ENCODE measurements at regions not wholly inside any gene's neighbourhood (a gene's known extent, or its start where the extent isn't known, plus 50 kb on each side); places are given as distances from the start of the nearest gene placed in this dataset.
"Not testable (repeated sequence)": the region's sequence is repeated elsewhere in the genome, so short reads cannot be mapped to it uniquely, and the experiment has no call there.

DNA sequence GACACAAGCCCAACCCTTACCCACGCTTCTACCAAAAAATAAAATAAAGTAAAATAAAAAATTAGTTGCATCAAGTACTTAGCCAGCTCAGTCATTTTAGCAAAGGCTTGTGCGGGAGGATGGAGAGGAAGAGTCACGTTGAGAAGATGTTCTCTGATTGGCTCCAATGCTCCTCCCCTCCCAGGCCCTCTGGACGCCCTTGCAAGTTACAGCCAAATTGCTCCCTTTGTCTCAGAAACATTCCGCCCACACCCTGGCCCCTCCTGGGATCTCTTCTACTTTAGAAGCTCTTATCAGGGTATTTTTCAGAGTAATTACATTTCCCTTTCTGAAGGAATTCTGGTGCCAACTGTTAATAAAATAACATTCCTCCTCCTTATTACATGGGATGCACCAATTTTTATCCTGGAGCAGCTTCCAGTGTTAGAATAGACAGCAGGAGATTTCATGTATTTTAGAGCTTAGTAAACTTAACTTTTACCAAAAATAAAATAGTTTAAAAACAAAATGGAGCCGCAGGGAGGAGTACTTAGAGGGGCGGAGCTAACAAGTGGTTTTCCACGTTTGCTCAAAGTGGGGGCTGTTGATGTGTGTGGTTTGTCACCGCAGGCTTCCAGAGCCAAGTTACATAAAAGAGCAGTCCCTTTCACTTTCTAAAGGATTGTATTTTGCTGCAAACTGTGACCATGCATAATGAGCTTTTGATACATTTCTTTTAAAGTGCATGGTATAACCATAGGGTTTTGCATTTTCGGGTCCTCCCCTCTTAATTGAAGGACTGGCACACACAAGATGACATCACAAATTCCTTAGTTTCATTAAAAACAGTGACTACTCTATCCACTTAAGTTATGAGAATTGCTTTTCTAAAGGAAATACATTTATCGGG, 71.7 kb upstream of the RAP1B start:
- no peaks in the 10 kb centered on the region for H4K20me1 ChIP-seq (ENCODE audit: low read length)
- H3K27me3 ChIP-seq (ENCODE audit: low read length), result no peaks in the 10 kb centered on the region
- H3K27ac ChIP-seq (ENCODE audit: low read length), result no peak overlapping the region
- no peak overlapping the region for H3K4me3 ChIP-seq (ENCODE audit: low read length)
- no peak overlapping the region for H3K9ac ChIP-seq (ENCODE audit: low read length)
- H3F3A ChIP-seq (ENCODE audit: low read length, unreplicated experiment), result no peaks in the 10 kb centered on the region
- no peaks in the 10 kb centered on the region for H3K36me3 ChIP-seq (ENCODE audit: low read depth, low read length)
- ATAC-seq, result no peak
- H3K79me2 ChIP-seq (ENCODE audit: low read length), result no peaks in the 10 kb centered on the region
- ChIA-PET CTCF (no interaction called here), POLR2A (ENCODE audit: unreplicated experiment) (no interaction called here)
- intact Hi-C loops (cut with micrococcal nuclease), result no loop called here
- no peak for DNase-seq
- TF ChIP-seq EZH2phosphoT487 (IDR thresholded peaks at IDR 0.05; ENCODE audit: borderline replicate concordance, low read length) (no peak), EZH2 (IDR thresholded peaks at IDR 0.05; ENCODE audit: low read length, unreplicated experiment) (no peak)
- TF ChIP-seq, protein P1, sequence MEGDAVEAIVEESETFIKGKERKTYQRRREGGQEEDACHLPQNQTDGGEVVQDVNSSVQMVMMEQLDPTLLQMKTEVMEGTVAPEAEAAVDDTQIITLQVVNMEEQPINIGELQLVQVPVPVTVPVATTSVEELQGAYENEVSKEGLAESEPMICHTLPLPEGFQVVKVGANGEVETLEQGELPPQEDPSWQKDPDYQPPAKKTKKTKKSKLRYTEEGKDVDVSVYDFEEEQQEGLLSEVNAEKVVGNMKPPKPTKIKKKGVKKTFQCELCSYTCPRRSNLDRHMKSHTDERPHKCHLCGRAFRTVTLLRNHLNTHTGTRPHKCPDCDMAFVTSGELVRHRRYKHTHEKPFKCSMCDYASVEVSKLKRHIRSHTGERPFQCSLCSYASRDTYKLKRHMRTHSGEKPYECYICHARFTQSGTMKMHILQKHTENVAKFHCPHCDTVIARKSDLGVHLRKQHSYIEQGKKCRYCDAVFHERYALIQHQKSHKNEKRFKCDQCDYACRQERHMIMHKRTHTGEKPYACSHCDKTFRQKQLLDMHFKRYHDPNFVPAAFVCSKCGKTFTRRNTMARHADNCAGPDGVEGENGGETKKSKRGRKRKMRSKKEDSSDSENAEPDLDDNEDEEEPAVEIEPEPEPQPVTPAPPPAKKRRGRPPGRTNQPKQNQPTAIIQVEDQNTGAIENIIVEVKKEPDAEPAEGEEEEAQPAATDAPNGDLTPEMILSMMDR (conservative IDR thresholded peaks at IDR 0.05; ENCODE audit: low read depth, low read length), result no peak
- no peaks in the 10 kb centered on the region for H3K4me1 ChIP-seq (ENCODE audit: insufficient read depth, low read length)
- H3K9me3 ChIP-seq (ENCODE audit: low read length), result no peaks in the 10 kb centered on the region
- no peaks in the 10 kb centered on the region for H3K9me2 ChIP-seq (replicated peaks; ENCODE audit: low read length)
- no peak overlapping the region for H3K4me2 ChIP-seq (ENCODE audit: low read length)
- BruUV-seq (replicated peaks), result no TSS peak
- peak overlapping the region; percentile 12; the same call in 1 of the 2 replicates for H2AFZ ChIP-seq (ENCODE audit: low read length)

DNA sequence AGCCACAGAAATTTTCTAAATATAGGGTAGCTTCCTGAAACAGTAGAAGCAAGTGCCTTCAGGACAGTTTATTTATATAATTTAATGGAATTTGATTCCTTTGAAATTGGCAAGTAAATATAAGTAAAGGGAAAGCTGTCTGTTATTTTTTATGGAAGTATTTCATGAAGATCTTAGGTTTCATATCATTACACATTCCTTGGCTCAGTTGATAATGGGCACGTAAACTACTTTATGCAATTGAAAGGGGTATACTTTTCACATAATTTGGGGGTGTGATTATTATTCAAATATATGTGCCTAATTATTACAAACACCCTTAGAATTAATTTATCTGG, 71.1 kb upstream of the RAP1B start:
- Histone ChIP-seq H3K4me3 (ENCODE audit: low read length) (no peak overlapping the region), H3K9me2 (replicated peaks; ENCODE audit: low read length) (no peaks in the 10 kb centered on the region), H3K27me3 (ENCODE audit: low read length) (no peaks in the 10 kb centered on the region), H4K20me1 (ENCODE audit: low read length) (no peaks in the 10 kb centered on the region), H3F3A (ENCODE audit: low read length, unreplicated experiment) (no peaks in the 10 kb centered on the region), H3K79me2 (ENCODE audit: low read length) (no peaks in the 10 kb centered on the region), H2AFZ (ENCODE audit: low read length) (no peak overlapping the region), H3K9me3 (ENCODE audit: low read length) (no peaks in the 10 kb centered on the region), H3K27ac (ENCODE audit: low read length) (no peak overlapping the region), H3K4me2 (ENCODE audit: low read length) (no peak overlapping the region), H3K4me1 (ENCODE audit: insufficient read depth, low read length) (no peaks in the 10 kb centered on the region), H3K9ac (ENCODE audit: low read length) (no peak overlapping the region), H3K36me3 (ENCODE audit: low read depth, low read length) (no peaks in the 10 kb centered on the region)
- POLR2A ChIA-PET (ENCODE audit: unreplicated experiment), result no interaction called here
- DNase-seq, result no peak
- CTCF ChIA-PET, result no interaction called here
- ATAC-seq, result no peak
- no TSS peak for BruUV-seq (replicated peaks)
- intact Hi-C loops (cut with micrococcal nuclease), result no loop called here
- no peak for TF ChIP-seq EZH2phosphoT487 (IDR thresholded peaks at IDR 0.05; ENCODE audit: borderline replicate concordance, low read length)
- TF ChIP-seq, protein P1 (conservative IDR thresholded peaks at IDR 0.05; ENCODE audit: low read depth, low read length), result no peak
- no peak for TF ChIP-seq EZH2 (IDR thresholded peaks at IDR 0.05; ENCODE audit: low read length, unreplicated experiment)

DNA sequence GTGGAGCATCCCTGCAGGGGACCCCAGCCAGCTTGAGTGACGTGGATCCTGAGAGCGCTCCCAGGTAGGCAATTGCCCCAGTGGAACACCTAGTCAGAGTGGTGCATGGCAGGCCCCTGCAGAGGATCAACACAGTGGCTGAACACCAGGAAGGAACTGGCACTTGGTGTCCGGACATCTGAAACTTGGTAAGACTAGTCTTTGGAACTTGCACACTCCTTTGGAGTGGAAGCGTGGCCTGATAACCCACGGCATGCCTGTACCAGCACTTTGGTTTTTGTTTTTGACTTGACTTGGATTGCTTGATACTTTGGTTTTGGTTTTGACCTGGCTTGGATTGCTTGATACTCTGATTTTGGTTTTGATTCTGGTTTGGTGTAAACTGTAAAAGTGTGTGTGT, 69.9 kb upstream of the RAP1B start:
- ATAC-seq; H3K4me2 ChIP-seq (ENCODE audit: low read length); DNase-seq; H3K9me3 ChIP-seq (ENCODE audit: low read length); H3F3A ChIP-seq (ENCODE audit: low read length, unreplicated experiment); H3K4me1 ChIP-seq (ENCODE audit: insufficient read depth, low read length); H4K20me1 ChIP-seq (ENCODE audit: low read length); BruUV-seq (replicated peaks); H3K9me2 ChIP-seq (replicated peaks; ENCODE audit: low read length); H3K9ac ChIP-seq (ENCODE audit: low read length); H3K27me3 ChIP-seq (ENCODE audit: low read length); intact Hi-C loops (cut with micrococcal nuclease); POLR2A ChIA-PET (ENCODE audit: unreplicated experiment); H3K79me2 ChIP-seq (ENCODE audit: low read length); H3K27ac ChIP-seq (ENCODE audit: low read length); H3K4me3 ChIP-seq (ENCODE audit: low read length); H3K36me3 ChIP-seq (ENCODE audit: low read depth, low read length); CTCF ChIA-PET; H2AFZ ChIP-seq (ENCODE audit: low read length): not testable (repeated sequence)

DNA sequence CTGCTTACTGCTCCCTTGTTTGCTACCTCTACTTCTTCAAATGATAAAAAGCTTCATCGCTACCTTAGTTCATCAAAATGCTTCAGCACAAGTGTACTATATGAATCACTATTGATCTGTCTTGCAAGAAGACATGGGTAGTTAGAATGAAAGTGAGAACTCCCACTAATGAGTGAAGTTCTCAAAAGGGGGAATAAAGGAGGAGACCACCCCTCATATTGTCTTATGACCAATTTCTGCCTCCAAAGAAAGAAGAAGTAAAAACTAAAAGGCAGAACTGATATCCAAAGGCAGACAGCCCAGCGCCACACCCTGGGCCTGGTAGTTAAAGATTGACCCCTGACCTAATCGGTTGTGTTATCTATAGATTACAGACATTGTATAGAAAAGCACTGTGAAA, 63.4 kb upstream of the RAP1B start:
- H3K4me1 ChIP-seq (ENCODE audit: insufficient read depth, low read length); H3K27ac ChIP-seq (ENCODE audit: low read length); H3K9me3 ChIP-seq (ENCODE audit: low read length); POLR2A ChIA-PET (ENCODE audit: unreplicated experiment); H4K20me1 ChIP-seq (ENCODE audit: low read length); H3K79me2 ChIP-seq (ENCODE audit: low read length); H3K4me2 ChIP-seq (ENCODE audit: low read length); H3K9me2 ChIP-seq (replicated peaks; ENCODE audit: low read length); CTCF ChIA-PET; H3K27me3 ChIP-seq (ENCODE audit: low read length); H3F3A ChIP-seq (ENCODE audit: low read length, unreplicated experiment); H3K9ac ChIP-seq (ENCODE audit: low read length); H3K4me3 ChIP-seq (ENCODE audit: low read length); H2AFZ ChIP-seq (ENCODE audit: low read length); intact Hi-C loops (cut with micrococcal nuclease); DNase-seq; BruUV-seq (replicated peaks); ATAC-seq; H3K36me3 ChIP-seq (ENCODE audit: low read depth, low read length): not testable (repeated sequence)

DNA sequence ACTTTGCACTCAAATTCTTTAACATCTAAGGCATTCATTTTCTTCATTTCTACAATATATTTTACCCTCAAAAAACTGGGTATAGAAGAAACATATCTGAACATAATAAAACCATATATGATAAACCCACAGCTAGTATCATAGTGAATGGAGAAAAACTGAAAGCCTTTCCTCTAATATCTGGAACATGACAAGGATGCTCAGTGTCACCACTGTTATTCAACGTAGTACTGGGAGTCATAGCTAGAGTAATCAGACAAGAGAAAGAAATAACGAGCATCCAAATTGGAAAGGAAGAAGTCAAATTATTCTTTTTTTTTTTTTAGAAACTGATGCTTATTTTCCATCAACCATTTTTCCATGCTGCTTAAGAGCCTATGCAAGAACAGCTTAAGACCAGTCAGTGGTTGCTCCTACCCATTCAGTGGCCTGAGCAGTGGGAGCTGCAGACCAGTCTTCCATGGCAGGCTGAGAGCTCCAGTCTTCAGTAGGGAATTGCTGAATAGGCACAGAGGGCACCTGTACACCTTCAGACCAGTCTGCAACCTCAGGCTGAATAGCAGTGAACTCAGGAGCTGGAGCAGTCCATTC, 58.0 kb upstream of the RAP1B start:
- H3F3A ChIP-seq (ENCODE audit: low read length, unreplicated experiment); H3K9ac ChIP-seq (ENCODE audit: low read length); CTCF ChIA-PET; H3K9me3 ChIP-seq (ENCODE audit: low read length); H3K79me2 ChIP-seq (ENCODE audit: low read length); H3K27ac ChIP-seq (ENCODE audit: low read length); intact Hi-C loops (cut with micrococcal nuclease); H3K4me2 ChIP-seq (ENCODE audit: low read length); H2AFZ ChIP-seq (ENCODE audit: low read length); BruUV-seq (replicated peaks); H3K4me1 ChIP-seq (ENCODE audit: insufficient read depth, low read length); H3K9me2 ChIP-seq (replicated peaks; ENCODE audit: low read length); H3K27me3 ChIP-seq (ENCODE audit: low read length); H3K4me3 ChIP-seq (ENCODE audit: low read length); ATAC-seq; POLR2A ChIA-PET (ENCODE audit: unreplicated experiment); H4K20me1 ChIP-seq (ENCODE audit: low read length); DNase-seq; H3K36me3 ChIP-seq (ENCODE audit: low read depth, low read length): not testable (repeated sequence)
